NCI-H1436 (cell line): ENCODE measurements at regions not wholly inside any gene's neighbourhood (a gene's known extent, or its start where the extent isn't known, plus 50 kb on each side); places are given as distances from the start of the nearest gene placed in this dataset.

Experiments
- DNase-seq: peaks from one replicate; lab custom pipeline; 2025; lab: John Stamatoyannopoulos, UW

DNA sequence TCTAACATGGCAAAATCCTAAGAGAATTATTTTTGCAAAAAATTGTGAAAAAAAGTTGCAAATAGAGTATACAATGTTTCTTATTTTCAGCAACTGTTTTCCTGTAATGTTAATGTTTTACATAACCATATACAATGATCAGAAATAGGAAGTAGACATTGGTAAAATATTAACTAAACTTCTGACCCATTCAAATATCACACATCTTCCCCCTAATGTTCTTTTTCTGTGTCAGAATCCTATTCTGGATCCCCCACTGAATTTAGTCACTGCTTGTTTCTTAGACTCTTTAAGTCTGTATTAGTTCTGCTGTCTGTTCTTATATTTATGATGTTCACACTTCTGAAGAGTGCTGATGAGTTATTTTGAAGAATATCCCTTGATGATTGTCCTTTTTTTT is 62.0 kb downstream of the HFE start:
- DNase-seq: no peak

DNA sequence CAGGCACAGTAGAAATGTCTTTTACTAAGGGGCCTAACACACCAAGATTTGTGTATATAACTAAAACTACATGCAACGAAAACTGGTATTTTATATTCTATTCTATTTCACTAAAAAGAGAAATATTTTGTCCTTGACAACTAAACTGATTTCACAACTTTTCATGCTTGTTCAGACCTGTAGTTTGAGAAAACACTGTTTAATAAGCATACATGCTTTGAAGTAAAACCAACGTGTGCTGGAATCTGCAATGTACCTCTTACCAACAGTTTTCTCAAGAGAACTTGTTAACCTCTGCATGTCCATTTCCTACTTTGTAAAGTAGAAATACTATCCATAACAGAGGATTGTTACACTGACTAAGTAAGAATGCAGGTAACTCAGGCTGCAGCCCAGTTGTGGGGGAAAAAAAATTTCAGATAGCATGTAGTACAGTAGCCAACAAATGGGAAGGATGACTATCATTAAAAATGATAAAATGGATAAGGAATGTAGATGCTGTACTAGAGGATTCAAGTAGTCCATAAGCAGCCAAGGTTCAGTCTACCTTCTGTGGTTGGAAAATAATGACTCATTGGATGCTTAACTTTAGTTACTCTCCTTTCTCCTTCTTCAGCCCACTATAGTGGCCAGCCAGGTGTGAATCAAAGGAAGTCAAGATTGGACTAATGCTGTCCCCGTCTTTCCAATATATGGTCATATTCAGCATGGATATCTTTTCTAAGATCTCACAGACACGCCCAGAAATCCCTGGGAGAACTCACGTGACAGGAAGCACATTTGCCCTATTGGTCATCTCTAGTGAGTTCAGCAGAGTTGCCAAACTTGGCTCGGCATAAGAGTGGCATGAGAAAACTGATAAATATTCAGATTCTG is 65.2 kb downstream of the HFE start:
- no peak for DNase-seq

DNA sequence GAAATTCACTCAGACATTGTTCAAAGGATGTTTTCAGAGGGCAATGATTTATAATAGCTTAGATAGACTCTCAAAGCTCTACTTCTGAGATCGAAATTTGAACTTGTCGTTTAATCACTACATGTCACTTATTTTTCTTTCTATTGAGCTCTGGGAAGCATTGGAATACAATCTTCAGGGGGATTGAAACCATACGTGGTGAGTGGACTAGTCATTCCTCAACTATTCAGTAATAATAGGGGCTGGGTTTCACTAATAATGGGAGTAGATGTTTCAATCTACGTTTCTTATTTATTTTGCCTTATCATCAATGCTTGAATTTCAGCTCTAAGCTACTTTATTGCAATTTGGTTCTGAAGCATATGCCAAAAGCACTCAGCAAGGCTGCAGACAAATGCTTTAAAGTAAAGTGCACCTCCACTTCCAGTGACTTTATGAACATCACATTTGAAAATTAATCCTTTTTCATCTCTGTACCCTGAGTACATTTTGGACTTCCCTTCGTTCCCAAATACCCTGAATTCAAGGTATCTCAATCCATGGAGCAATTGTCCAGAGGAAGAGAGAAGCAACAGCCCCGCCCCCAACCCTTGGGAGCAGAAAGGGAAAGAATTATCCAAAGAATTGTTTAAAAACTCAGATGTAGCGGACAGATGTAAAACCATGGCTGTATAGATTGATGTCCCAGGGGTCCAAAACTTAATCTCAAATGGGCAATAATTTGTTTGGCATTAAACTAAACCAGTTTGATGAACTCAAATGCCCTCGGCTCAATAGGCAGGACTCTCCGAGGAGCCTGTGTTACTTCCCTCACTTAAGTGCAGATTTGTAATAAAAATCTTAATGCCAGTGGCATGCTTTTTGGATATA is 68.1 kb downstream of the HFE start:
- DNase-seq: no peak

DNA sequence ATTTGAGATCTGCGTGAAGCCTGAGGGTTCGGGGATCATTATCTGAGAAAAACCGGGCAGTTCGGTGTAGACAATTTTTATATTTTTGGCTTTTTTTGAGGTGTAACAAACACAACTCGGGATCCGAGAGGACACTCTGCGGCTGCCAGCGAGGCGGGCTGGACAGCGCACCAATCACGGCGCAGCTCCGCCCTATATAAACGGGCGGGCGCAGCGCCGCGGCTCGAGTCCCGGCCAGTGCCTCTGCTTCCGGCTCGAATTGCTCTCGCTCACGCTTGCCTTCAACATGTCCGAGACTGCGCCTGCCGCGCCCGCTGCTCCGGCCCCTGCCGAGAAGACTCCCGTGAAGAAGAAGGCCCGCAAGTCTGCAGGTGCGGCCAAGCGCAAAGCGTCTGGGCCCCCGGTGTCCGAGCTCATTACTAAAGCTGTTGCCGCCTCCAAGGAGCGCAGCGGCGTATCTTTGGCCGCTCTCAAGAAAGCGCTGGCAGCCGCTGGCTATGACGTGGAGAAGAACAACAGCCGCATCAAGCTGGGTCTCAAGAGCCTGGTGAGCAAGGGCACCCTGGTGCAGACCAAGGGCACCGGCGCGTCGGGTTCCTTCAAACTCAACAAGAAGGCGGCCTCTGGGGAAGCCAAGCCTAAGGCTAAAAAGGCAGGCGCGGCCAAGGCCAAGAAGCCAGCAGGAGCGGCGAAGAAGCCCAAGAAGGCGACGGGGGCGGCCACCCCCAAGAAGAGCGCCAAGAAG is 69.0 kb downstream of the HFE start:
- DNase-seq: peak; percentile 76

DNA sequence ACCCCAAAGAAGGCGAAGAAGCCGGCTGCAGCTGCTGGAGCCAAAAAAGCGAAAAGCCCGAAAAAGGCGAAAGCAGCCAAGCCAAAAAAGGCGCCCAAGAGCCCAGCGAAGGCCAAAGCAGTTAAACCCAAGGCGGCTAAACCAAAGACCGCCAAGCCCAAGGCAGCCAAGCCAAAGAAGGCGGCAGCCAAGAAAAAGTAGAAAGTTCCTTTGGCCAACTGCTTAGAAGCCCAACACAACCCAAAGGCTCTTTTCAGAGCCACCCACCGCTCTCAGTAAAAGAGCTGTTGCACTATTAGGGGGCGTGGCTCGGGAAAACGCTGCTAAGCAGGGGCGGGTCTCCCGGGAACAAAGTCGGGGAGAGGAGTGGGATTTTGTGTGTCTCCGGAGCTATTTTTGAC is 69.6 kb downstream of the HFE start:
- no peak for DNase-seq

DNA sequence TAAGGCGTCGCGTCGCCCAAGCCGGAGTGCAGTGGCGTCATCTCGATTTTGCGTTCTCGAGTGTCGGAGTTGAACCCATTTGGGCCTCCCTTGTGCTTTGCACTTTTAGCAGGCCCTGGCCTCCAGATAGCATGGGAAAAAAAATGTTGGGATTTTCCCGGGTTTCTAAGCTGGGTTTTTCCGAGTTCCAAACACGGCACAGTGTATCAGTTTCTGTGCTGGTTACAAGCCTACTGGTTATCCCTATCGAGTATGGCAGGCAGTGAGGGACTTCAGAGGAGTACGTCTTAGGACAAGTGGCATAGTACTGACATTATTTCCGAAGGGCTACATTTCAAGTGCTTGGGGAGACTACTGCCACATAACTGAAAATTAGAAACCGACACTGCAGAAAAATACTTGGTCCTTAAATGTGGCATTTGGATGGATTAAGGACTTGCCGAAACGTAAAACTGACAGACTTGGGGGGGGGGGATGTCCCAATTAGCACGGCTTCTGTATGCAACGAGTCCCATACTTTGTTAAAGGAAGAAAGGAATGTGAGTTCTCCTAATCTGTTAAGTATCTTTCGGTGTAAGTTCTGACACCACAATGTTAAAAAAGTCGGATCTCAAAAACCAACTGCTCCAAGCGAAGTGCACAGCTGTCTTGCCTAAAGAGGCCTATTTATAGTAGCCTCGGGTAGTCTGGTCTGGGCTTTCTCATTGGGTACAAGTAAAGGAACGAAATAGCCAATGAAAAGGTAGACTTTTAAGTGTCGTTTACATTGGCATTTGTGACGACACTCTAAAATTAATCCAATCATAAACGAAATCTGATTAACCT is 70.2 kb downstream of the HFE start:
- peak; percentile 97 for DNase-seq

DNA sequence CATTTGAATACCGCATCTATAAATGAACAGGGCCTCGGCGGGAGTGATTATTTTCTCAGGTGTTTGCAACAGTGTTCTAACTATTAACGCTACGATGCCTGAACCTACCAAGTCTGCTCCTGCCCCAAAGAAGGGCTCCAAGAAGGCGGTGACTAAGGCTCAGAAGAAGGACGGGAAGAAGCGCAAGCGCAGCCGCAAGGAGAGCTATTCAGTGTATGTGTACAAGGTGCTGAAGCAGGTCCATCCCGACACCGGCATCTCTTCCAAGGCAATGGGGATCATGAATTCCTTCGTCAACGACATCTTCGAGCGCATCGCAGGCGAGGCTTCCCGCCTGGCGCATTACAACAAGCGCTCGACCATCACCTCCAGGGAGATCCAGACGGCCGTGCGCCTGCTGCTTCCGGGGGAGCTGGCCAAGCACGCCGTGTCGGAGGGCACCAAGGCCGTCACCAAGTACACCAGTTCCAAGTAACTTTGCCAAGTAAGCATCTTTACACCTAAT is 70.9 kb downstream of the HFE start:
- DNase-seq: no peak

- no peak for DNase-seq
These were observed 71.5 kb downstream of the HFE start for GRCh38 chr6:26158581-26159356.

- no peak for DNase-seq
These were observed 72.4 kb downstream of the HFE start for GRCh38 chr6:26159357-26160273.

DNA sequence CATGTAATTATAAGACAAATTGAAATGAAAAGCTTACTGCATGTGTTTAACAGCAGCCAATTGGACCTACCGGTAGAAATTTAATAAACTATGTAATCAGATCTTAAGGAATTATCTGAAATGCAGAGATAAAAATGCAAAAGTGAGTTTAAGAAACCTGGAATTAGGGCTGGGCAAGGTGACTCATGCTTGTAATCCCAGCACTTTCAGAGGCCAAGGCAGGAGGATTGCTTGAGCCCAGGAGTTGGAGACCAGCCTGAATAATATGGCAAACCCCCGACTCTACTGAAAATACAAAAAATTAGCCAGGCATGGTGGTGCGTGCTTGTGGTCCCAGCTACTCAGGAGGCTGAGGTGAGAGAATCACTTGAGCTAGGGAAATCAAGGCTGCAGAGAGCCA is 74.1 kb downstream of the HFE start:
- no peak for DNase-seq

GRCh38 chr6:26162399-26162798 is 75.2 kb downstream of the HFE start:
- DNase-seq: no peak

DNA sequence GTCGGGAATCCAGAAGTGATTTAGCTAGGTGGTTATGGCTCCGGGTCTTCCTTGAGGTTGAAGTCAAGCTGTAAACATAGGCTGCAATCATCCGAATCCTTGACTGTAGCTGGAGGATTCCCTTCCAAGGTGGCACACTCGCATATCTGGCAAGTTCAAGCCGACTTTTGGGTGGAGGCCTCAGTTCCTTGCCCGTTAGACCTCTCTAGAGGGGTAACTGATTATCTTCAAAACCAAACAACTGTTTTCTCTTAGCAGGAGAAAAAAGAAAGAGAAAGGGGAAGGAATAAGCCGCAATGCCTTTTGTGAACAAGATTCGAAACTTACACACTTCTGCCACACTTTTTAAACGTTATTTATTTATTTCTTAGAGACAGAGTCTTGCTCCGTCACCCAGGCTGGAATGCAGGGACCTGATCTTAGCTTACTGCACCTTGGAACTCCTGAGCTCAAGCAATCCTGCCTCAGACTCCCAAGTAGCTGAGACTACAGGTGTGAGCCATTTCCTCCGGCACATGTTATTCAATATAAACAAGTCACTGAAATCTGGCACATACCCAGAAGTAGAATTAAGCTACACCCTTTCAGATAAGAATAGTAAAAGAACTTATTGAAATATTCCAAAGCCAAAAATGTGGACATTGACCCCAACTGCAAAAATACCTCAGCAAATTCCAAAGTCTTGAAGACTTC is 76.3 kb downstream of the HFE start:
- DNase-seq: no peak

- no peak for DNase-seq
These were observed 76.9 kb downstream of the HFE start for GRCh38 chr6:26164120-26164505.

- no peak for DNase-seq
These were observed 78.1 kb downstream of the HFE start for GRCh38 chr6:26165261-26165790.

DNA sequence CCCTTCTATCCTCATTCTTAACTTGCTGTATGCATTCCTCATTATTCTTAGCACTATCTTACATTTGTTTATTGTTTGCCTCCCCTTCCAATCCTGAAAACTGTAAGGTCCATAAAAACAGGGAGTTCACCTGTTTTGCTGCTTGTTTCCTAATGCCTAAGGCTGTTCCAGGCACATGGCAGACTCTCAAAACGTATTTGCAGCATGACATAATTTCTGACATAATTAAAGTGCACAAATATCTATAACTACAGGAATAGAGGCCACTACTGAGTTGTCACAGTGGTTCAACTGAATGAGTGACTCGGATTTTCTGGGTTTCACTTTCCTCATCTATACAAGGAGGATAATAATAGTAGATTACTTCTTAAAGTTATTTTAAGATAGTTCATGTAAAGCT is 83.0 kb downstream of the HFE start:
- no peak for DNase-seq

GRCh38 chr6:26170951-26171841 is 84.0 kb downstream of the HFE start:
- DNase-seq: no peak

DNA sequence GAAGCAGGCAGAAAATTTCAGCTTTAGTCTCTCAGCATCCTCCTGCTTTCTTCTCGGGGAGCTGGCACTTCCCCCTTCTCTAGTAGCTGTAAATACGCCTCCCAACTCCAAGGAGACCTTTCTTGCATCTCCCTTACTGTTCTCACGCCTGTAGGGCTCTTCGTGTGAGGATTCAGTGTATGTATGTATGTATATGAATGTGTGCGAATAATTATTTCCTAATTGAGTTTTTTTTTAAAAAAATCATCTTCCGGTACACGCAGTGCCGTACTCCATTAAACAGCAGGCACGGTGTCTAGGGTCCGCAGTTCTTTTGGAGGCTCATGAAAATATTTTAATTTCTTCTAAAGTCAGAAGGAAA is 85.4 kb downstream of the HFE start:
- no peak for DNase-seq

DNA sequence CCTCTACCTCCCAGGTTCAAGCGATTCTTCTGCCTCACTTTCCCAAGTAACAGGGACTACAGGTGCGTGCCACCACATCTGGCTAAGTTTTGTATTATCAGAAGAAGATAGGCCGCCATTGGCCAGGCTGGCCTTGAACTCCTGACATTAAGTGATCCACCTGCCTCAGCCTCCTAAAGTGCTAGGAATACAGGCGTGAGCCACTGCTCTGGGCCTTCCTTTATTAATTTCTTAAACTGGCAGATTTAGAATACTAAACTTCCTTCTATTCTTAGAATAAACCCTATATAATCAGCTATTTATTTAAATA is 86.6 kb downstream of the HFE start:
- DNase-seq: no peak
